ENCODE measurements at regions not wholly inside any gene's neighbourhood (a gene's known extent, or its start where the extent isn't known, plus 50 kb on each side); places are given as distances from the start of the nearest gene placed in this dataset.

DNA sequence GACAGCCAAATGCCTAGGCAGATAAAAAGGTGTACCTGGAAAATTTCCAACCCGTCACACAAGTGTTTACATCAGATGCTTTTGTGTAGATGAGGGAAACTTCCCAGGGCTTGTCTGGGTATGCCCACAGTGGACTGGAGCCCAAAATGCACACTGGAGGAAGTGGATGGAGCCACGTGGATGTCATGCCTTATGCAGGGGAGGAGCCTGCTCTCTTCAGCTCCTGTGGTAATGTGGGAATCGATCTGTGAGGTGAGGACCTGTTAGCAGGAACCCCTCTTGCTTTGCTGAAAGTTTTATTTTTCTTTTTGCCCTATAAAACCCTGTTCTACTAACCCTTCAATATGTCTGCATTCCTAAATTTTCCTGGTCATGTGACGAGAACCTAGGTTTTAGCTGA lies 439.2 kb upstream of the CDH9 start:
- TF ChIP-seq, protein P1, sequence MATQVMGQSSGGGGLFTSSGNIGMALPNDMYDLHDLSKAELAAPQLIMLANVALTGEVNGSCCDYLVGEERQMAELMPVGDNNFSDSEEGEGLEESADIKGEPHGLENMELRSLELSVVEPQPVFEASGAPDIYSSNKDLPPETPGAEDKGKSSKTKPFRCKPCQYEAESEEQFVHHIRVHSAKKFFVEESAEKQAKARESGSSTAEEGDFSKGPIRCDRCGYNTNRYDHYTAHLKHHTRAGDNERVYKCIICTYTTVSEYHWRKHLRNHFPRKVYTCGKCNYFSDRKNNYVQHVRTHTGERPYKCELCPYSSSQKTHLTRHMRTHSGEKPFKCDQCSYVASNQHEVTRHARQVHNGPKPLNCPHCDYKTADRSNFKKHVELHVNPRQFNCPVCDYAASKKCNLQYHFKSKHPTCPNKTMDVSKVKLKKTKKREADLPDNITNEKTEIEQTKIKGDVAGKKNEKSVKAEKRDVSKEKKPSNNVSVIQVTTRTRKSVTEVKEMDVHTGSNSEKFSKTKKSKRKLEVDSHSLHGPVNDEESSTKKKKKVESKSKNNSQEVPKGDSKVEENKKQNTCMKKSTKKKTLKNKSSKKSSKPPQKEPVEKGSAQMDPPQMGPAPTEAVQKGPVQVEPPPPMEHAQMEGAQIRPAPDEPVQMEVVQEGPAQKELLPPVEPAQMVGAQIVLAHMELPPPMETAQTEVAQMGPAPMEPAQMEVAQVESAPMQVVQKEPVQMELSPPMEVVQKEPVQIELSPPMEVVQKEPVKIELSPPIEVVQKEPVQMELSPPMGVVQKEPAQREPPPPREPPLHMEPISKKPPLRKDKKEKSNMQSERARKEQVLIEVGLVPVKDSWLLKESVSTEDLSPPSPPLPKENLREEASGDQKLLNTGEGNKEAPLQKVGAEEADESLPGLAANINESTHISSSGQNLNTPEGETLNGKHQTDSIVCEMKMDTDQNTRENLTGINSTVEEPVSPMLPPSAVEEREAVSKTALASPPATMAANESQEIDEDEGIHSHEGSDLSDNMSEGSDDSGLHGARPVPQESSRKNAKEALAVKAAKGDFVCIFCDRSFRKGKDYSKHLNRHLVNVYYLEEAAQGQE (IDR thresholded peaks at IDR 0.05; ENCODE audit: insufficient replicate concordance, low read depth): no peak
- TF ChIP-seq SPI1 (IDR thresholded peaks at IDR 0.05; ENCODE audit: borderline replicate concordance, low read depth) (no peak), GABPA (IDR thresholded peaks at IDR 0.05; ENCODE audit: low read depth) (no peak), POLR2AphosphoS5 (IDR thresholded peaks at IDR 0.05; ENCODE audit: low read depth) (no peak)
- TF ChIP-seq, protein P2, sequence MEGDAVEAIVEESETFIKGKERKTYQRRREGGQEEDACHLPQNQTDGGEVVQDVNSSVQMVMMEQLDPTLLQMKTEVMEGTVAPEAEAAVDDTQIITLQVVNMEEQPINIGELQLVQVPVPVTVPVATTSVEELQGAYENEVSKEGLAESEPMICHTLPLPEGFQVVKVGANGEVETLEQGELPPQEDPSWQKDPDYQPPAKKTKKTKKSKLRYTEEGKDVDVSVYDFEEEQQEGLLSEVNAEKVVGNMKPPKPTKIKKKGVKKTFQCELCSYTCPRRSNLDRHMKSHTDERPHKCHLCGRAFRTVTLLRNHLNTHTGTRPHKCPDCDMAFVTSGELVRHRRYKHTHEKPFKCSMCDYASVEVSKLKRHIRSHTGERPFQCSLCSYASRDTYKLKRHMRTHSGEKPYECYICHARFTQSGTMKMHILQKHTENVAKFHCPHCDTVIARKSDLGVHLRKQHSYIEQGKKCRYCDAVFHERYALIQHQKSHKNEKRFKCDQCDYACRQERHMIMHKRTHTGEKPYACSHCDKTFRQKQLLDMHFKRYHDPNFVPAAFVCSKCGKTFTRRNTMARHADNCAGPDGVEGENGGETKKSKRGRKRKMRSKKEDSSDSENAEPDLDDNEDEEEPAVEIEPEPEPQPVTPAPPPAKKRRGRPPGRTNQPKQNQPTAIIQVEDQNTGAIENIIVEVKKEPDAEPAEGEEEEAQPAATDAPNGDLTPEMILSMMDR (IDR thresholded peaks at IDR 0.05; ENCODE audit: insufficient read depth, low read length): no peak
- H3K27ac ChIP-seq (replicated peaks): no peak overlapping the region
- no peak for DNase-seq (ENCODE audit: low read depth in 1 of 2, low spot score in 1 of 2)
- no peaks in the 10 kb centered on the region for H3K27me3 ChIP-seq (ENCODE audit: insufficient read depth, poor library complexity, severe bottlenecking)
- H3K4me3 ChIP-seq (replicated peaks; ENCODE audit: insufficient read depth, low read length): no peak overlapping the region

- Histone ChIP-seq H3K27ac (replicated peaks) (no peak overlapping the region), H3K27me3 (ENCODE audit: insufficient read depth, poor library complexity, severe bottlenecking) (no peaks in the 10 kb centered on the region), H3K4me3 (replicated peaks; ENCODE audit: insufficient read depth, low read length) (no peak overlapping the region)
- TF ChIP-seq POLR2AphosphoS5 (IDR thresholded peaks at IDR 0.05; ENCODE audit: low read depth) (no peak), GABPA (IDR thresholded peaks at IDR 0.05; ENCODE audit: low read depth) (no peak), SPI1 (IDR thresholded peaks at IDR 0.05; ENCODE audit: borderline replicate concordance, low read depth) (no peak)
- TF ChIP-seq, protein P2 (IDR thresholded peaks at IDR 0.05; ENCODE audit: insufficient read depth, low read length): no peak
- TF ChIP-seq, protein P1 (IDR thresholded peaks at IDR 0.05; ENCODE audit: insufficient replicate concordance, low read depth): no peak
- DNase-seq (ENCODE audit: low read depth in 1 of 2, low spot score in 1 of 2): no peak
These were observed 438.1 kb upstream of the CDH9 start for GRCh38 chr5:27476356-27476988.

DNA sequence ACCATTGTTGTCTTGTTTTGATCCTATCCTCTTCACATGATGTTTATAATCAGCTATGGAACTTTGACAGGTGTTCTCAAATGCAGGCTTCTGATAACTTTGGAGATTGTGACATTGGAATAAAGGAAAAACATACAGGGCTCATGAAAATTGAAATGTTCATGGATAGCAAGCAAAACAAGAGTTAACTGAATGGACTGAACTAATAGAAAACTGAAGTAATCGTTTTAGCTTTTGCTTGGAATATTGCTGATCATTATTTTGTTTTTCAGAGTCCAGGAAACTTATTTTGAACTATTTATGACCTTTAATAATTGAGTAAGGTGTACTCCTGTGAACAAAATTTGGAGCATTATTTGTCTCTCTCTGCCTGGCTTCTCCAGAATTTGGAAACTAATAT lies 436.7 kb upstream of the CDH9 start:
- TF ChIP-seq, protein P1 (IDR thresholded peaks at IDR 0.05; ENCODE audit: insufficient replicate concordance, low read depth): no peak
- TF ChIP-seq POLR2AphosphoS5 (IDR thresholded peaks at IDR 0.05; ENCODE audit: low read depth) (no peak), SPI1 (IDR thresholded peaks at IDR 0.05; ENCODE audit: borderline replicate concordance, low read depth) (no peak), GABPA (IDR thresholded peaks at IDR 0.05; ENCODE audit: low read depth) (no peak)
- TF ChIP-seq, protein P2 (IDR thresholded peaks at IDR 0.05; ENCODE audit: insufficient read depth, low read length): no peak
- H3K27ac ChIP-seq (replicated peaks): no peak overlapping the region
- no peaks in the 10 kb centered on the region for H3K27me3 ChIP-seq (ENCODE audit: insufficient read depth, poor library complexity, severe bottlenecking)
- H3K4me3 ChIP-seq (replicated peaks; ENCODE audit: insufficient read depth, low read length): no peak overlapping the region
- DNase-seq (ENCODE audit: low read depth in 1 of 2, low spot score in 1 of 2): no peak

Measured in HL-60 (cell line).